C4-2B (cell line): ENCODE measurements at regions not wholly inside any gene's neighbourhood (a gene's known extent, or its start where the extent isn't known, plus 50 kb on each side); places are given as distances from the start of the nearest gene placed in this dataset.

Experiments
- H3K27ac ChIP-seq: fragments of 450-650 bp; 2 replicates; pipeline ENCODE4 v1.5.1; 2017
- ZFX ChIP-seq: fragments of 450-650 bp; IDR thresholded peaks from 2 replicates; pipeline ENCODE4 v1.6.1; 2017
- TF ChIP-seq, protein P1 (sequence below): fragments of 450-650 bp; conservative IDR thresholded peaks from 2 replicates; pipeline ENCODE4 v1.5.1; 2017; ENCODE audit warnings: mild to moderate bottlenecking

GRCh38 chr3:104396974-104397669 is 969.6 kb upstream of the ALCAM start:
- no peak overlapping the region for H3K27ac ChIP-seq
- TF ChIP-seq, protein P1, sequence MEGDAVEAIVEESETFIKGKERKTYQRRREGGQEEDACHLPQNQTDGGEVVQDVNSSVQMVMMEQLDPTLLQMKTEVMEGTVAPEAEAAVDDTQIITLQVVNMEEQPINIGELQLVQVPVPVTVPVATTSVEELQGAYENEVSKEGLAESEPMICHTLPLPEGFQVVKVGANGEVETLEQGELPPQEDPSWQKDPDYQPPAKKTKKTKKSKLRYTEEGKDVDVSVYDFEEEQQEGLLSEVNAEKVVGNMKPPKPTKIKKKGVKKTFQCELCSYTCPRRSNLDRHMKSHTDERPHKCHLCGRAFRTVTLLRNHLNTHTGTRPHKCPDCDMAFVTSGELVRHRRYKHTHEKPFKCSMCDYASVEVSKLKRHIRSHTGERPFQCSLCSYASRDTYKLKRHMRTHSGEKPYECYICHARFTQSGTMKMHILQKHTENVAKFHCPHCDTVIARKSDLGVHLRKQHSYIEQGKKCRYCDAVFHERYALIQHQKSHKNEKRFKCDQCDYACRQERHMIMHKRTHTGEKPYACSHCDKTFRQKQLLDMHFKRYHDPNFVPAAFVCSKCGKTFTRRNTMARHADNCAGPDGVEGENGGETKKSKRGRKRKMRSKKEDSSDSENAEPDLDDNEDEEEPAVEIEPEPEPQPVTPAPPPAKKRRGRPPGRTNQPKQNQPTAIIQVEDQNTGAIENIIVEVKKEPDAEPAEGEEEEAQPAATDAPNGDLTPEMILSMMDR = no peak
- TF ChIP-seq ZFX = no peak

DNA sequence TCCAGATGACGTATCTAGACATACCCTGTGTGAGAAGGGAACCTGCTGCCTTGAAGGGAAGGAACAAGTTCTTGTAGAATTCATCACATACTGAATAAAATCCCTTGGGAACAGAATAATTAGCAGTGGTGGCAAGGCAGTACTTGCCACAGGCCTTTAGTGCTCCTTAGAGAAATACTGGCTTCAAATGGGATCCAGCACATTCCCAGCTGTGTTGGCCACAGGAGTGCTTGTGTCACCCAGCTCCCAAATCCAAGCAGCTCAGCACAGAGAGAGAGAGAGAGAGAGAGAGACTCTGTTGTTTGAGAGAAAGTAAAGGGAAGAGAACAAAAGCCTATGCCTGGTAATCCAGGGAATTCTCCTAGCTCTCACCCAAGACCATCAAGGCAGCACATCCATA is 969.0 kb upstream of the ALCAM start:
- TF ChIP-seq, protein P1 = no peak
- TF ChIP-seq ZFX = no peak
- no peak overlapping the region for H3K27ac ChIP-seq

- TF ChIP-seq ZFX = no peak
- TF ChIP-seq, protein P1 = no peak
- no peak overlapping the region for H3K27ac ChIP-seq
These were observed 963.8 kb upstream of the ALCAM start for GRCh38 chr3:104402902-104403301.

DNA sequence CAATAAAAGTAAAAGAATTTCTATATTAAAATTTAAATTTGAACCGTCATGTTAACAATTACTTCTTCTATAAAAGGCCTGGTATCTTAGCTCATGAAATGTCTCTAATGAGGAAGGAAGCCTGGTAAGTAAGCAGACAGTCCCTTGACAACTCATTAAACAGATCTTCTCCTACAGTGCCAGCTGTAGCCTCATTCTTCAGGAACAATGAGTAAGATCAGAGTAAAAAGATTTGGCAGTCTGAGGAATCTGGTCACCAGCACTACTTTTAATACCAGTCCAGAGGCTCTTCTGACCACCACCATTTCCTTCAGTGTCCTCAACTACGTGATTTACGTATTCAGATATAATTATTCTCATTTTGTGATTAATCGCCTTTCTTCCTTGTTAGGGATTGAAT is 955.0 kb upstream of the ALCAM start:
- H3K27ac ChIP-seq = no peak overlapping the region
- TF ChIP-seq, protein P1 = no peak
- TF ChIP-seq ZFX = no peak

DNA sequence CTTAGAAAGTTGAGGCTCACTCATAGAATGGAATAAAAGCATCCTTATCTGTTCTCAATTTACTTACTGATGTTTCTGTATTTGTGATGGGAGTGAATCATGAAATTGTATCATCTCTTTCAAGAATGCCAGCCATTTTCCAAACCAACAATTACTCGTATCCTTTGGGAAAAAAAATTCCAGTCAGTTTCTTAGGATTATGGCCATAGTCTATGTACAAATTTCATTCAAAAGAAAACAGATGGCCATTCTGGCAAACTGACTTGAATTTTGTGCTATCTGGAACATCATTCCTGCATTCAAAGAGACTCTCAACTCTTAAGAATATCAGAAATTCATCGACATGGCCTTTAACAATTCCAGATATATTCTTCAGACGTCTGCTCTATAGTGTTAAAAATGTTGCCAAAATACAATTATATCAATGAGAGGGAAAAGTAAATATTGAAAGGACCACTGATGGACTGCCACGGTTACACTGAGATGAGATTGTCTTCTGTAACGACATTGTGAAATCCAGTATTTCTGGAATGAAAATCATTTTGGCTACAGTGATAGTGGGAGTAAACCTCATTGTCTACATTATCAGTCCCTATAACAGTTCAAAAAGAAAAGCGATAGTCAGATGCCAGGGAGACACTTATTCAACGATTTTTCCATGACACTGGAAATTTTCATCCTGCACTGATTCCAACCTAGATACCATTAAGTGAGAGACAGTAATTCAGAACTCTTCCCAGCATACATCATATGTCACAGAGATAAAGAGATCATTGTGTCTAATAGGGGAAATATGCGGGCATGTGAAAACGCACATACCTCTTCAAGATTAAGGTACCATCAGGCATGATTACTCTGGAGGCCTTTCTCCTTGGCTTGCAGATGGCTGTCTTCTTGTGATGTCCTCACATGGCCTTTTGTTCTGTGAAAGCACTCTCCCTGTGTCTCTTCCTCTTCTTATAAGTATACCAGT is 953.8 kb upstream of the ALCAM start:
- TF ChIP-seq, protein P1 = no peak
- TF ChIP-seq ZFX = no peak
- no peak overlapping the region for H3K27ac ChIP-seq

DNA sequence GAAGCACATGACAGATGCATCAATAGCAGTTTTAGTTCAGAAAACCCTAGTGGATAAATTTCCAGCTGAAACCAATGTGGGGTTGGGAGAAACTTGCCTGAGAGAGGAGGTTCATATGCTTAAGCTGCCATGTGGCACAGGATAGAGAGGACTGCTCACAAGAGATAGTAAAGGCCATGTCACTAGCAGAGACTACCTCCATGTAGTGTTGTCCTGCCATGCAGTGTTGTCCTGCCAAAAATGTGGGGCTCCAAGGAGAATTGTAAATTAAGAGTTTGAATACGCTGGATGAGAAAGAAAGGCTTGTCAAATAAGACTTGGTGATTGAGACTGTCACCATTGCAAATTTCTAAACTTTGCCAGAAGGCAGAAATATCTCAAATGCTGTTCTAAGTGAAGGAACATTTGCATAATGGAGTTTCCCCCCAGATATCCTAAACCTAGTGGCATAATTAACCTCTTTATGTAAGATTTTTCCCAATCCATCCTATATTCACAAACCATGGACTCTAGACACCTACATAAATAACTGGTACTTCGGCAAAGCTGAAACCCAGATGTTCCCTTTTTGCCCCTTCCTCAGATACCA is 938.3 kb upstream of the ALCAM start:
- TF ChIP-seq, protein P1 = no peak
- no peak for TF ChIP-seq ZFX
- H3K27ac ChIP-seq = no peak overlapping the region

DNA sequence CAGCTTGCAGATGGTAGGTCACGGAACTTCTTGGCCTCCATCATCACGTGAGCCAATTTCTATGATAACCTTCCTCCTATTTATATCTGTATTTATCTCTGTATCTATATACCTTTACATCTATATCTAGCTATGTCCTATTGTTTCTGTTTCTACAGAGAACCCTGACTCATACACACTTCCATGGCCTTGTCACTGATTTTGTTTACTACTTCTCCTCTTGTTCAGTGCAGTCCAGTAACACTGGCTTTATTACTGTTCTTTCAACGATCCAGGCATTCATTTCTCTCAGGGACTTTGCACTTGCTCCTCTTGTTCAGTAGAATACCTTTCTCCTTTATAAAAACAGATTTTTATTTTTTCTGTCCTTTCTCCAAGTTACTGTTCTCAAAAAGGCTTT is 937.0 kb upstream of the ALCAM start:
- H3K27ac ChIP-seq = no peak overlapping the region

More for the DNA sequence above, 937.0 kb upstream of the ALCAM start:
- TF ChIP-seq, protein P1 = no peak
- TF ChIP-seq ZFX = no peak
